Muscle of leg (tissue), 3 donors: ENCODE measurements at regions not wholly inside any gene's neighbourhood (a gene's known extent, or its start where the extent isn't known, plus 50 kb on each side); places are given as distances from the start of the nearest gene placed in this dataset.

Experiments
- DNase-seq: peaks from one replicate; pipeline ENCODE4 v3.0.0; 2013
- H3K27ac ChIP-seq: one replicate; pipeline ENCODE4 v1.5.1; 2013; ENCODE audit warnings: mild to moderate bottlenecking, low read length, control low read depth
- H3K27me3 ChIP-seq: one replicate; pipeline ENCODE4 v1.6.1; 2013; ENCODE audit warnings: low read length; ENCODE audit not compliant: control insufficient read depth, insufficient read depth
- H3K36me3 ChIP-seq: one replicate; pipeline ENCODE4 v1.6.1; 2013; ENCODE audit warnings: low read length; ENCODE audit not compliant: control insufficient read depth, insufficient read depth
- H3K4me1 ChIP-seq: one replicate; pipeline ENCODE4 v1.6.1; 2013; ENCODE audit warnings: low read length; ENCODE audit not compliant: control insufficient read depth, insufficient read depth
- H3K4me3 ChIP-seq: one replicate; pipeline ENCODE4 v1.5.1; 2013; ENCODE audit warnings: low read length, control low read depth
- H3K9me3 ChIP-seq: replicated peaks from 2 replicates; pipeline ENCODE4 v1.6.1; 2013; ENCODE audit warnings: low read depth, low read length; ENCODE audit not compliant: control insufficient read depth
- WGBS: methylation state at CpG from one replicate; pipeline ENCODE4 v1.1.5; 2013; ENCODE audit warnings: missing lambda C conversion rate; ENCODE audit not compliant: insufficient coverage; 5-methylcytosine and 5-hydroxymethylcytosine counted together

DNA sequence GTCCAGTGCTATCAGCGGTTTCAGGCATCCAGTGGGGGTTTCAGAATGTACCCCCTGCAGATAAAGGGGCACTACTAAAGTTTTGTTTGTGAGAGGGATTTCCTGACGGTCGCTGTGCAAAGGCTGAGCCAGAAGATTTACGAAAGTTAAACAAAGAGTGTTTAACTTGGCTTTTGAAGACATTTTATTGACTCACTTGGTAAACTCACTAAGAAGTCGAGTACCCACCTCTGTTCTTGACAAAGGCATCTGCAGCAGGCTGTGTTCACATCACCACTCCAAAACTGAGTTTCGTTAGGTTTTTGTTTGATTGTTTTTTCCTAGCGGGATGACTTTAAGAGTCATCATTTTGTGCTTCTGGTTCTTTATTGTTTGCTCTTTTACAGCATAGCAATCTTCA lies 143.9 kb upstream of the TBL1X start:
- H3K4me1 ChIP-seq: peaks cover 2% of the 10 kb centered on the region
- DNase-seq: no peak
- no peaks in the 10 kb centered on the region for H3K36me3 ChIP-seq
- H3K4me3 ChIP-seq: no peak overlapping the region
- H3K27ac ChIP-seq: no peak overlapping the region
- 63% methylated on average over 1 of the region's 7 CpGs for WGBS
- H3K9me3 ChIP-seq: no peaks in the 10 kb centered on the region
- H3K27me3 ChIP-seq: peaks cover 4% of the 10 kb centered on the region

DNA sequence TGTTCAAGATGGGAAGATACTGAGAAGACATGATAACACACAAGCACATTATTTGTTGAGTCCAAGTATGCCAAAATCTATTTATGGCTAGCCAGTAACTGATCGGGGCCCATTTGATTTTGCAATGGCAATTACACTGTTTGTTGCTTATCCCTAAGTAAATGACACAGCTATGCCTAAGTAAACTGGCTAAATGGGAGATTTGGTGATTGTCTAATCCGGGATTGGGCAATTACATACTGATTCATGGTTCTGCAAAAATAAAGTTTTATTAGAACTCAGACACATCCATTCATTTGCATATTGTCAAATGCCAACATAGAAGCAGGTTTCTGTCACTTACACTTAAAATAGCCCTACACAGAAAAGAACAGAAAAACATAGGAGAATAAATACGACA lies 140.2 kb upstream of the TBL1X start:
- WGBS: no CpG with 5 or more reads among the region's 3 CpGs
- Histone ChIP-seq H3K27me3 (peaks cover 8% of the 10 kb centered on the region), H3K4me3 (no peak overlapping the region), H3K27ac (no peak overlapping the region), H3K36me3 (no peaks in the 10 kb centered on the region), H3K9me3 (no peaks in the 10 kb centered on the region), H3K4me1 (no peaks in the 10 kb centered on the region)
- DNase-seq: no peak

DNA sequence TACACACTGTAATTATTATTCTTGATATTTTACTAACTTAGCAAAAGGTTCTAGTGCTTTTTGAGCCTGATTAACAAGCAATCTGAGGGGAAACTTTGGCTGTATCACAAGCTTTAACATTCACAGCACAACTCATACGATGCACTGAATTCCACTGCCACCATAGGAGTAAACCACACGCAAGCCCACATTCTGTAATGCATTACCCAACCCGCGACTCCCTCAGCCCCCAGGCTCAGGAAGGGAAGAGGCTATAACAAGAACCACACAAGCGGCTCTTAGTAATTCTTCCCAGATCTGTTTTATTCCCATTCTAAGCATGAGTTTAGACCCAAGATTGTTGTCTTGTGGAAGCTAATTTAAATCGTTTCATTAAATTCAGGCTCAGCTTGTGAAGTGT lies 138.5 kb upstream of the TBL1X start:
- Histone ChIP-seq H3K27ac (no peak overlapping the region), H3K4me1 (no peaks in the 10 kb centered on the region), H3K27me3 (peaks cover 15% of the 10 kb centered on the region), H3K36me3 (no peaks in the 10 kb centered on the region), H3K9me3 (no peaks in the 10 kb centered on the region), H3K4me3 (no peak overlapping the region)
- WGBS: no CpG with 5 or more reads among the region's 6 CpGs
- no peak for DNase-seq

DNA sequence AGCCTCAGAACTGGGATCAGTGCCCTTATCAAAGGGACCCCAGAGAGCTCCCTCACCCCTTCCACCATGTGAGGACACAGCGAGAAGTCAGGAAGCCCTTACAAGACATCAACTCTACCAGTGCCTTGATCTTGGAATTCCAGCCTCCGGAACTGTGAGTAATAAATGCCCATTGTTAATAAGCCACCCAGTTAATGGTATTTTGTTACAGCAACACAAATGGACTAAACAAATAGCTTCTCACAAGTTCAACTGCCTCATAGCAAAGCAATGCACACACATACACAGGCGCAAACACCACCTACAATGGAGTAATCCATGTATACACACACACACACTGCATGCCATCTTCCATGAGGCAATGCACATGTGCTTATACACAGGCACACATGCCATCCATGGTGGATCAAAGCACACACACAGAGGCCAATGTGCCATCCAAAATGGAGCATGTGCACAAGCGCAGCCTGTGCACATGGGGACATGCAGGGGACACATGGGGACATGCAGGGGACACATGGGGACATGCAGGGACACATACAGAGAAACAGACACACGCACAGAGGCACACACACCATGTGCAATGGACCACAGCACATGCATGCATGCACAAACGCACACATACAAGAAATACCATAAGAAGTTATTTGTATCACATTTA lies 137.6 kb upstream of the TBL1X start:
- 93% methylated on average over 2 of the region's 6 CpGs for WGBS
- DNase-seq: no peak

DNA sequence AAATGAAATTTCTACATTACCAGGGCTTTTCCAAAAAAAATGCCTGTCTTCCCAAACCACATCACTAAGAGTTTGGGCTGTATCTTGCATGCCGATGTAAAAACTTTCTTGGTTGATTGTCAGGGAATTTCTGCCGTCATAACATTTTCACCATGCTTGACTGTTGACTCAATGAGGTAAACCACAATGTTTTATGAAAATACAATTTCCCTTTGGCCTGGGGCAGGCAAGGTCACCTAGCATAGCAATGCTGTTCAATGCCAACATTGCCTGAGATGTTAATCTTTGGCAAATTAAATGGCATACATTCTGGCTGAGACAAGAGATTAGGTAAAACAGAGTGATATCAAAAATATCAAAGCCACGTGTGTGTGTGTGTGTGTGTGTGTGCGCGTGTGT lies 137.1 kb upstream of the TBL1X start:
- WGBS: 30% methylated on average over 2 of the region's 5 CpGs
- H3K27ac ChIP-seq: no peak overlapping the region
- H3K9me3 ChIP-seq: no peaks in the 10 kb centered on the region
- H3K4me3 ChIP-seq: no peak overlapping the region
- H3K27me3 ChIP-seq: peaks cover 15% of the 10 kb centered on the region
- no peaks in the 10 kb centered on the region for H3K4me1 ChIP-seq
- DNase-seq: no peak
- no peaks in the 10 kb centered on the region for H3K36me3 ChIP-seq

More for the DNA sequence above, 137.6 kb upstream of the TBL1X start:
- Histone ChIP-seq H3K4me3 (no peak overlapping the region), H3K27ac (no peak overlapping the region), H3K9me3 (no peaks in the 10 kb centered on the region), H3K36me3 (no peaks in the 10 kb centered on the region), H3K27me3 (peaks cover 14% of the 10 kb centered on the region), H3K4me1 (no peaks in the 10 kb centered on the region)

DNA sequence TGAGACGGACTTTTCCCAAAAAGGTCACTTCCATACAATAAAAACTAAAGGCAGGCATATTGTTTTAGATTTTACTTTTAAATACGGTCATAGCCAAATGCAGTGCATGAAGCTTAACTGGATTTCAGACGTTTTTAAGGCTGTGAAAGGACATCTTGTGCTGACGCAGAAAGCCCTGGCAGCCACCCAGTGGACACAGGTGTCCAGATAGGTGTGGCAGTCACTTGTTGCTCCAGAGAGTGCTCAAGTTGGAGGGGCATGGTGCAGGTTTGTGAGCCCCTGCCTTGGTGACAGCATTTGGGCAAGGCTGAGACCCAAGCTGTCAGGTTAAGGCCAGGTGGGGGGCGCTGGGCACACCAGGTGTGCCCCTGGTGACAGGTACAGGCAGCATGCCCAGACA lies 135.8 kb upstream of the TBL1X start:
- Histone ChIP-seq H3K9me3 (no peaks in the 10 kb centered on the region), H3K36me3 (no peaks in the 10 kb centered on the region), H3K27me3 (peaks cover 17% of the 10 kb centered on the region), H3K27ac (no peak overlapping the region), H3K4me1 (no peaks in the 10 kb centered on the region), H3K4me3 (no peak overlapping the region)
- WGBS: 57% methylated on average over 2 of the region's 5 CpGs
- DNase-seq: no peak

DNA sequence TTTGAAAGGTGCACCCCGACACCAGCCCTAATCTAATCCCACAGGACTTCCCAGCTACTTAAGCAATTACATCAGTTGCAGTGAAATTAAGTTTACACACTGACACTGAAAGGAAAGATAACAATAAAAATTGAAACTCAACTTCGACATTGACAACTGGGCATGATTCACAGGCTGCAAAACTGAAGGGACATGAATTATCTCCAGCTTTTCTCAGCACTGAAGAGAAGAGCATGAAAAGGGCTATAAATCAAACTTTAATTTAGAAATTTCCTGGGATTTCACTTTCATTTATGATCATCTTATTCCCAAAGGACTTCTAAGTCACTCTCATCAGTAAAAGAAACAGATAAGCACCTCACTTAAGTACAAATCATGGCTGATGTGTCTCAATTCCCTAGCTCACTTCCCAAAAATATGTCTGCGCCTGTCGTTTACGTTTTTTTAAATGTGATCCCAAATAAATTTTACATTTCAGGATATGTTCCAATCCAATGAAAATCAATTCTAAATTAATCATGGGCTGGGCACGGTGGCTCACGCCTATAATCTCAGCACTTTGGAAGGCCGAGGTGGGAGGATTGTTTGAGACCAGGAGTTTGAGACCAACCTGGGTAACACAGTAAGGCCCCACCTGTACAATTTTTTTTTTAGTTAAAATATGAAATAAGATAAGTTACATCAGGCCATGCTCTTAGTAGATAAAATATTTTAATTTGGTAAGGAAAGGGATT lies 134.4 kb upstream of the TBL1X start:
- H3K36me3 ChIP-seq: no peaks in the 10 kb centered on the region
- no peaks in the 10 kb centered on the region for H3K9me3 ChIP-seq
- H3K4me1 ChIP-seq: peaks cover 7% of the 10 kb centered on the region
- no peak overlapping the region for H3K27ac ChIP-seq
- 67% methylated on average over 1 of the region's 8 CpGs for WGBS
- H3K27me3 ChIP-seq: peaks cover 22% of the 10 kb centered on the region
- DNase-seq: no peak
- no peak overlapping the region for H3K4me3 ChIP-seq

DNA sequence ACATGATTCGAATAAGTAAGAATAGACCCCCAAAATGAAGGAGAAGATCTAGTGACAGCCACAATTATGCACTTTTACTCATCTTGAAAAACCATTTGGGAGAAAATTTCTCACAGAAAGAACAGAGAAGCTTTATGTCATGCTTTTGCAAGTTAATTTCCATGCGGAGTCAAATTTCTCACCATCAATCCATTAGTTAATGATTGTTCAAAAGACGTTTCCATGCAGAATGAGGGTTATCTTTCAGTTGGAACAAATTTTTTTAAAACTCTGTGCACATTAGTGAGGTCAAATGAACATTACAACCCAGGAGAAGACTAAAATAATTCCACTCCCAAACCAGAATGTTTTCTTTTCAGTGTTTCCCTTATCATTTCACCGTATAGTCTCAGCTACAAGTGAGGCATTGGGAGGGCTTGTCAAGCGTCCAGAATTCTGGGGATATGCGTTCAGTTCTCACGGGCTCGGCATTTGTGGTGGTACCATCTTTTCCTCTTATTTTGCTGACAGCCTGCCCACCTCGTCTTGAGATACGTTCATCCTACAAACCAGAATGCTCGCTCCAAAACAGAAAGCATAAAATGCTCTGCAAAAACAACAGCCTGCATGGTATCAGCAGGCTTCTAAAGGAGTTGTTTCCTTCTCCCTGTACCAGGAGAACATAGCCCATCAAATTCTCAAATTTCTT lies 130.8 kb upstream of the TBL1X start:
- no peak overlapping the region for H3K4me3 ChIP-seq
- WGBS: 80% methylated on average over 8 of the region's 11 CpGs
- no peak for DNase-seq

DNA sequence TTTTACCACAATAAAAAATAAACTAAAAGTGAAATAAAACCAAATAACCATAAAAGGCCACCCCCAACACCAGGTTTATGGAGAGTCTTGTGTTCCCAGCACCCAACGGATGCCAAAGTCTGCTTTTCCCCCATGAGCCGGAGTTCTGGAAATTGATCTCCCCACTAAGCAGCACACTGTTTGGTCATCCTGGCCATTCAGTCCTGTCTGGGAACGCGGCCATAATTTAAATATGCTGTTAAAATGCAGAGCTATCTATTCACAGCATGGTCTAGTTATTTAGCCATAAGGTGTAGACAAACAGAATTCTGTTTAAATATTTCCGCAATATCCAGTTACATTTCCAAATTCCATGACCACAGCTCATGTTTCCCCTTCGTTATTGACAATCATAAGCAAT lies 129.6 kb upstream of the TBL1X start:
- Histone ChIP-seq H3K27ac (no peak overlapping the region), H3K36me3 (no peaks in the 10 kb centered on the region), H3K4me1 (peaks cover 30% of the 10 kb centered on the region), H3K9me3 (no peaks in the 10 kb centered on the region), H3K4me3 (no peak overlapping the region), H3K27me3 (peaks cover 23% of the 10 kb centered on the region)
- peak; percentile 83 for DNase-seq
- no CpG with 5 or more reads among the region's 6 CpGs for WGBS

More for the DNA sequence above, 130.8 kb upstream of the TBL1X start:
- H3K4me1 ChIP-seq: peaks cover 21% of the 10 kb centered on the region
- no peaks in the 10 kb centered on the region for H3K9me3 ChIP-seq
- H3K36me3 ChIP-seq: no peaks in the 10 kb centered on the region
- peaks cover 28% of the 10 kb centered on the region for H3K27me3 ChIP-seq
- H3K27ac ChIP-seq: no peak overlapping the region

DNA sequence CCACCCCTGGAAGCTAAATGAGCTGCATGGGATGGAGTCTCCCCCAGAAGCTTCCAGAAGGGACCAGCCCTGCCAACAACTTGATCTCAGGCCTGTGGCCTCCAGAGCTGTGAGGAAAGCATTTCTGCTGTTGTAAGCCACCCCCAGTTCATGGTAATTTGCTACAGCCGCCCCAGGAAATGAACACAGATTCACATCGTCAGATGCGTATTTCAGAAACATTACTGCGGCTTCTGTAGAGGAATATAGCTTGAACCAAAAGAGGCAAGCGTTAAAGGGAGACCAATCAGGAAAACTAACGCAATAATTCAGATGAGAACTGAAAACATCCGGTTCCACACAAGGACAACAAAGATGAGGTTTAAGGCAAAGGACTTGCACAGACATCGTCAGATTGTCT lies 128.4 kb upstream of the TBL1X start:
- no peak overlapping the region for H3K4me3 ChIP-seq
- no peaks in the 10 kb centered on the region for H3K36me3 ChIP-seq
- peaks cover 24% of the 10 kb centered on the region for H3K27me3 ChIP-seq
- no peaks in the 10 kb centered on the region for H3K9me3 ChIP-seq
- DNase-seq: peak; percentile 49
- peaks cover 42% of the 10 kb centered on the region for H3K4me1 ChIP-seq
- 44% methylated on average over 8 of the region's 8 CpGs for WGBS
- peak overlapping the region; percentile 70 for H3K27ac ChIP-seq
